T-helper 1 cell treated with Interleukin-12 subunit alpha and Interleukin-12 subunit beta and Interleukin-4 antibody, amounts not matched to agents 30 ng/mL and 1 ng/mL, for 36 hours (primary cell): ENCODE measurements at regions not wholly inside any gene's neighbourhood (a gene's known extent, or its start where the extent isn't known, plus 50 kb on each side); places are given as distances from the start of the nearest gene placed in this dataset.
"Not testable (repeated sequence)": the region's sequence is repeated elsewhere in the genome, so short reads cannot be mapped to it uniquely, and the experiment has no call there.

Source experiments
- intact Hi-C: fragments of 100-400 bp; cut with micrococcal nuclease; formaldehyde crosslinking; loops from one replicate; pipeline ENCODE4 v1.15.1; 2024

GRCh38 chr4:138513535-138513934, 271.4 kb upstream of the SLC7A11 start:
- intact Hi-C loops: no loop called here

GRCh38 chr4:138512756-138513155, 270.6 kb upstream of the SLC7A11 start:
- intact Hi-C loops: no loop called here

DNA sequence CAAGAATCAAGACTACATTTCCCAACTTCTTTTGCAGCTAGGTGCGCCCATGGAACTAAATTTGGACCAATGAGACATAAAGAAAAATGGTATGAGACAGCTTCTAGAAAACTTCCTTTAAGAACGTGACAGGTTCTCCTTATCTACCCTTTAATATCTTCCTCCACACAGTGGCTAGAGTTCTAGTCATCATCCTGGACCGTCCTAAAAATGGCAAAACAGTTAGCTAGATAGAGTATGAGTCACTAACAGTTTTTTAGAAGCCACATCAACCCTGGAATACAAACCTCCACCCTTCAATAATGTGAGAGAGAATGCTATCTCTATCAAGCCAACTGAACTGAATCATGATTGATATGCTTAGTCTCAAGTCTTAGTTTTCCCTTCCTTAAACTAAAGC, 267.9 kb upstream of the SLC7A11 start:
- intact Hi-C loops: no loop called here

GRCh38 chr4:138509346-138509745, 267.2 kb upstream of the SLC7A11 start:
- intact Hi-C loops: no loop called here

GRCh38 chr4:138507522-138507921, 265.4 kb upstream of the SLC7A11 start:
- intact Hi-C loops: no loop called here

DNA sequence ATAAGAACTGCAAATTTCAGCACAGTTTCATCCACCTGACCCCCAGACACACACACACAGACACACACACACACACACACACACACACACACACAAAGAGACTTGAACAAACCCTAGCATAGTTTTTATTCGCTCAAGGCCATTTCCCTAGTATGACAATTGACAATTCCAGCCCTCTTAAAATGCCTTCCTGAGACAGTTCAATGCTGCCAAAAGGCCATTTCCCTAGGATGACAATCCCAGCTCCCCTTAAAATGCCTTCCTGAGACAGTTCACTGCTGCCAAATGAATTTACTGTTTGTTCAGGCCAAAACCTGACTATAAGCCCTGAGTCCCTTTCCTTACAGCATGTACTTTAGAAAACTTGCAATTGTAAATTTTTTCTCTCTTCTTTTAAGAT, 259.5 kb upstream of the SLC7A11 start:
- intact Hi-C loops: no loop called here

GRCh38 chr4:138500869-138501268, 258.7 kb upstream of the SLC7A11 start:
- intact Hi-C loops: no loop called here

DNA sequence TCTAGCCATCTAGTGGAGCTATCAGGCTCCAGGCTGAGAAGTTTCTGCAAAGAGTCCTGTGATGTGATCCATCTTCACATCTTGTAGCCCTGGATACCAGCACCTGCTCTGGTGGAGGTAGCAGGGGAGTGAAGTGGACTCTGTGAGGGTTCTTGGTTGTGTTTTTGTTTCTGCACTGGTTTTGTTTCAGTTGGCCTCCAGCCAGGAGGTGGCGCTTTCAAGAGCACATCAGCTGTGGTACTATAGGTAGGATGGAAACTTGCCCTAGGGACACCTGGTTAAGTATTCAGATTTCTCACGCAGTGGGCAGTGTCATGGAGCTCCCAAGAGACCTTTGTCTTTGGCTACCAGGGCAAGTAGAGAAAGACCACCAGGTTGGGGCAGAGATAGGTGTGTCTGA, 257.5 kb upstream of the SLC7A11 start:
- intact Hi-C loops: no loop called here

GRCh38 chr4:138494931-138495330, 252.8 kb upstream of the SLC7A11 start:
- intact Hi-C loops: no loop called here

DNA sequence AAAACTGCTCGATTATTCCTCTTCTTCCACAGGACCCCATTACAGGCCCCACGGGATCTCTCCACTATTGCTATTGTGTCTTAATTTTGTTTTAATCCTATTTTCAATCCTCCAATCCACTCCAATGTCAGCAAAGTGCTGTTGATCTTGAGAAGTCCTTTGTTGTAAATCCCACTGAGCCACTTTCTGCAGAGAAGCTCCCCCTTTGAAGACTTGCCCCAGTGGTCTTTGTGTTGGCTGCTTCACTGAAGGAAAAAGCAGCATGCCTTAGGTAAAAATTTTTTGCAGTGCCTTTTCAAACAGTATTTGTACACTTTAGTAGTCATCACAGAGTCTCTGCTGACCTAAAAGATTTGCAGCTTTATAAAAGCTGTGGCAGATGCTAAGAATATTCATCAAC, 252.0 kb upstream of the SLC7A11 start:
- intact Hi-C loops: no loop called here

DNA sequence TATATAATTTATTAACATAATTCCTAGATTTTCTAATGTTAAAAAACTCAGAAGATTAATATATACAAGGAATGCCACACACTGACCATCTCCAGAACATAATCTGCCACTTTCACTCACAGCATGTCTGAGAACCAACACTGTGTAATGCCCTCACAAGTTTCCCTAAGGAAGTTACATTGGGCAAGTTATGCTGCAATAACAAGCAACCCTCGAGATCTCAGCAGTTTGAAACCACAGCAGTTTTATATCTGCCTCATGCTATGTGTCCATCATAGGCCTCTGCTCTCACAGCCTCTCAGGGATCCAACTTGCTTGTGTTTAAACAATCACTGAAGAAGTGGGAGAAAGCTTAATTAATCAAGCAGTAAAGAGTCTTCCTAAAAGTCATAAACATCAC, 250.0 kb upstream of the SLC7A11 start:
- intact Hi-C loops: no loop called here

GRCh38 chr4:138488533-138488932, 246.4 kb upstream of the SLC7A11 start:
- intact Hi-C loops: no loop called here

DNA sequence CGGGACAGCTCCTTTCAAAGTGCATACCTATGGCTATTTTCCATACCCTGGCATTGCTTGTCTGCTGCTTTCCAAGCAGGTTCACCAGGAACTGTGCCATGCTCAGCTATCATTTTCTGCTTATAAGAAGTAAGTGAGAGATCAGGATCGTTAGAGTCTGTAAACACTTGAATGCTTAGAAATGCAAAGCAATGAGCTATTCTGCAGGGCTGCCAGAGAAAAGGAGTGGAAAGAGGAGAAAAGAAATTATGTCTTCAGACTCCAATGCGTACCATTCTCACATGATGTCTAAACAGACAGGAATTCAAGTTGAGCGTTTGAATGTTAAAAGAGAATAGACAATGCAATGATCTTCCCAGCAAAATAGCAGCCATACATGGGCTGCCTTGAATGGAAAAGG, 245.5 kb upstream of the SLC7A11 start:
- intact Hi-C loops: no loop called here

GRCh38 chr4:138487230-138487629, 245.1 kb upstream of the SLC7A11 start:
- intact Hi-C loops: no loop called here

GRCh38 chr4:138485498-138485897, 243.3 kb upstream of the SLC7A11 start:
- intact Hi-C loops: no loop called here

DNA sequence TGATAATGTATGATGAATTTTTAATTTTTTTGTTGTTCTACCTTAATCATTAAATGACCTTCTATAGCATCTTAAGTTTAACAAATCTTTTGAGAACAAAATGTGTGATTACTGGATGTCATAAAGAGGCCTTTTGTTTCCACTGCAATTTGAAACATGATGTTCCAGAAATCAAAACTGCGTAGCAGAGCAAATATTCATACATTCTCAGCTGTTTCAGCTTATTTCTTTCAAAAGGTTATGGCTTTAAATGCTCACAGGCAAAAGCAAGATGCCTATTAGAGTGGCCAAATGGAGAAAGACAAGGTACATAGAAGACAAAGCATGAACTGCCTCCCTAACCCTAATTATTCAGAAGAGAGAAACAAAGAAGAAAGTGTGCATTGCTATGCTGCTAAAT, 233.0 kb upstream of the SLC7A11 start:
- intact Hi-C loops: no loop called here

DNA sequence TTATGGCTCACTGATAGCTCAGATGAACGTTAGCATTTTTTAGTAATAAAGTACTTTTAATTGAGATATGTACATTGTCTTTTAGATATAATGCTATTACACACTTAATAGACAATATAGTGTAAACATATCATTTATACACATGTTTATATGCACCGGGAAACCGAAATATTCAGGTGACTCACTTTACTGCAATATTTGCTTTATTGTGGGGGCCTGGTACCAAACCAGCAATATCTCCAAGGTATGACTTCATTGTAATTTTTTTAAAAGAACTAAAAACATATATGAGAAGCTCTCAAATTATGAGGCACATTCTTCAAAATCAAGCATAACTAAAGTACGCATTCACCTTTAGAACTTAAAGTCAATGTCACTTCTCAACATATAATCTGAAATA, 231.2 kb upstream of the SLC7A11 start:
- intact Hi-C loops: no loop called here

DNA sequence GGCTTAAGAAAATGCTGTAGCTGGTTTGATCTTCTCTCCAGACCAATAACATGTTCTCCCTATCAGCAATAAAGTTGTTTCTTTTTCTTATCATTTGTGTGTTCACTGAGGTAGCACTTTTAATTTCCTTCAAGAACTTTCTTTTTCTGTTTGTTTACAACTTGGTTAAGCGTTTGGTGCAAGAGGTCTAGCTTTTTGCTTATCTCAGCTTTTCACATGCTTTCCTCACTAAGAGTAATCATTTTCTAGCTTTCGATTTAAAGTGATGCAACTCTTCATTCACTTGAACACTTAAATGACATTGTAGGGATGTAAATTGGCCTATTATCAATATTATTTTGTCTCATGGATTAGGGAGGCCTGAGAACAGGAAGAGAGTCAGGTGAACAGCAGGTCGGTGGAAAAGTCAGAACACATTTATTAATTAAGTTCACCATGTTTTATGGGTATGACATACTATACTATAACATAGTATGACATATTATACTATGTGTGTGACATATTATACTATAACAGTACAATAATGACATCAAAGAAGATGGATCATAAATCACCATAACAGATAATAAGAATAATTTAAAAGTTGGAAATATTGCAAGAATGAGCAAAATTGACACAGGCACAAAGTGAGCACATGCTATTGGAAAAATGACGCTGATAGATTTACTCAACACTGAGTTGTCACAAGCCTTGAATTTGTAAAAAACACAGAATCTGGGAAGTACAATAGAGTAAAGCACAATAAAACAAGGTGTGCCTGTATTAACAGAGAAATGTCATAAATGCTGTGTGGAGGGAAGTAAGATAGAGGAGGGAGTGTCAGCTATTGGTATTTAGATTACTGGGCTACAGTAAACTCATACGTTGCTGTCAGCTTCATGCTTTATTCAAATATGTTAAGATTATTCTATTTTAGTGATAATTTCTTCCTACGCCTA, 218.6 kb upstream of the SLC7A11 start:
- intact Hi-C loops: no loop called here

DNA sequence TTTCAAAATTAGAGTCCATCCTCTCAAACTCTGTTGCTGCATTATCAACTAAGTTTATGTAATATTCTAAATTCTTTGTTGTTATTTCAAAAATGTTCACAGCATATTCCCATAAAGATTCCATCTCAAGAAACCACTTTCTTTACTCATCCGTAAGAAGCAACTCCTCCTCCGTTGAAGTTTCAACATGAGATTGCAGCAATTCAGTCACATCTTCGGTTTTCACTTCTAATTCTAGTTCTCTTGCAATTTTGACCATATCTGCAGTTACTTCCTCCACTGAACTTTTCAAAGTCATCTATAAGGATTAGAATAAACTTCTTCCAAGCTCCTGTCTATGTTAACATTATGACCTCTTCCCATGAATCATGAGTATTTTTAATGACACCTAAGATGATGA, 216.6 kb upstream of the SLC7A11 start:
- intact Hi-C loops: no loop called here

DNA sequence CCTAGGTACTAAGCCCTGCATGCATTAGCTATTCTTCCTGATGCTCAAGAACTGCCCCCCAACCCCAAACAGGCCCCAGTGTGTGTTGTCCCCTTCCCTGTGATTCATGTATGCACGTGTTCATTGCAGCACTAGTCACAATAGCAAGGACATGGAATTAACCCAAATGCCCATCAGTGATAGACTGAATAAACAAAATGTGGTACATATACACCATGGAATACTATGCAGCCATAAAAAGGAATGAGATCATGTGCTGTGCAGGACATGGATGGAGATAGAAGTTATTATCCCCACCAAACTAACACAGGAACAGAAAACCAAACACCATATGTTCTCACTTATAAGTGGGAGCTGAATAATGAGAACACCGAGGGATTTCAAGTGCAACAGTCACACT, 214.2 kb upstream of the SLC7A11 start:
- intact Hi-C loops: not testable (repeated sequence)

DNA sequence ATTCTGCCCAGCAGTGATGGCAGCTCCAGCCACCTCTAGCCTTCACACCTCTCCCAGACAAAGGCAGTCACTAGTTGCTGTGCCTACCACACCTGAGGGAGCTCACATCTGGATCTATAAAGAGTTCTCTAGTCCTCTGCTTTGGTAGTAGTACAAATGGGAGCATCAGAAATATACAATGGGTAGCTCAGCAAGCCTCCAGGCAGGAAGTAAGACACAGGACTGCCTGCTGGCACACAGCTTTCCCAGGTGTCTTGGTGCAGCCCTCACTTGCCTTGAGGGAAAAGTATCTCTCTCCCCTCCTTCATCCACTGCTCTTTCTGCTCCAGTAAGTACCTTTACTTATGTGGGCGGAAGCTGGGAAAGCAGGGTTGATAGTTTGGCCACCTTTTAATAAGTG, 212.9 kb upstream of the SLC7A11 start:
- intact Hi-C loops: no loop called here

- intact Hi-C loops: no loop called here
These were observed 210.7 kb upstream of the SLC7A11 start for GRCh38 chr4:138452826-138453225.

GRCh38 chr4:138451276-138451663, 209.1 kb upstream of the SLC7A11 start:
- intact Hi-C loops: no loop called here
